GM12872 (cell line): ENCODE measurements at regions not wholly inside any gene's neighbourhood (a gene's known extent, or its start where the extent isn't known, plus 50 kb on each side); places are given as distances from the start of the nearest gene placed in this dataset.

Source experiments
- TF ChIP-seq, protein P1 (sequence below): IDR thresholded peaks from 3 replicates; pipeline ENCODE4 v1.5.1; 2011; ENCODE audit warnings: low read depth, mild to moderate bottlenecking, low read length, moderate library complexity; ENCODE audit not compliant: insufficient read depth

DNA sequence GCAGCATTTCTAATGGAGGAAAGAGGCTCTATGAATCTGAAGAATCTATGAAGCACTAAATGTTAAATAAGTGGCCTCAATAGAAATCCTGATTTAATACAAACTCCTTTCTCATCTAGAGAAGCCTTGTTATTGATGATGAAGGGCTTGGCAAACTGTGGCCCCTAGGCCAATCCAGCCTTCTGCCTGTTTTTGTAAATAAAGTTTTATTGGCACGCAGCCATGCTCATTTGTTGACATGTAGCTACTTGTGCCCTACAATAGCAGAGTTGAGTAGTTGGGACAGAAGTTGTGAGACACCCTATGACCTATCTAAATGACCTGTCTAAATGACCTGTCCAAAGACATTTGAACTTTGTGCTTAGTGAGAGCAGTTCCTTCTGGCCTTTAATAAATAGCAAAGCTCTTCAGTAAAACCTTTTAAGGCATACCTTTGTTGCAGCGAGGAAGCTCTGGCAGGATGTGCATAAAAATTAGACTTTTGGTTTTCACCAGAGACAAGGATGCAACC lies 484.4 kb upstream of the SPRED2 start:
- TF ChIP-seq, protein P1, sequence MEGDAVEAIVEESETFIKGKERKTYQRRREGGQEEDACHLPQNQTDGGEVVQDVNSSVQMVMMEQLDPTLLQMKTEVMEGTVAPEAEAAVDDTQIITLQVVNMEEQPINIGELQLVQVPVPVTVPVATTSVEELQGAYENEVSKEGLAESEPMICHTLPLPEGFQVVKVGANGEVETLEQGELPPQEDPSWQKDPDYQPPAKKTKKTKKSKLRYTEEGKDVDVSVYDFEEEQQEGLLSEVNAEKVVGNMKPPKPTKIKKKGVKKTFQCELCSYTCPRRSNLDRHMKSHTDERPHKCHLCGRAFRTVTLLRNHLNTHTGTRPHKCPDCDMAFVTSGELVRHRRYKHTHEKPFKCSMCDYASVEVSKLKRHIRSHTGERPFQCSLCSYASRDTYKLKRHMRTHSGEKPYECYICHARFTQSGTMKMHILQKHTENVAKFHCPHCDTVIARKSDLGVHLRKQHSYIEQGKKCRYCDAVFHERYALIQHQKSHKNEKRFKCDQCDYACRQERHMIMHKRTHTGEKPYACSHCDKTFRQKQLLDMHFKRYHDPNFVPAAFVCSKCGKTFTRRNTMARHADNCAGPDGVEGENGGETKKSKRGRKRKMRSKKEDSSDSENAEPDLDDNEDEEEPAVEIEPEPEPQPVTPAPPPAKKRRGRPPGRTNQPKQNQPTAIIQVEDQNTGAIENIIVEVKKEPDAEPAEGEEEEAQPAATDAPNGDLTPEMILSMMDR: no peak

DNA sequence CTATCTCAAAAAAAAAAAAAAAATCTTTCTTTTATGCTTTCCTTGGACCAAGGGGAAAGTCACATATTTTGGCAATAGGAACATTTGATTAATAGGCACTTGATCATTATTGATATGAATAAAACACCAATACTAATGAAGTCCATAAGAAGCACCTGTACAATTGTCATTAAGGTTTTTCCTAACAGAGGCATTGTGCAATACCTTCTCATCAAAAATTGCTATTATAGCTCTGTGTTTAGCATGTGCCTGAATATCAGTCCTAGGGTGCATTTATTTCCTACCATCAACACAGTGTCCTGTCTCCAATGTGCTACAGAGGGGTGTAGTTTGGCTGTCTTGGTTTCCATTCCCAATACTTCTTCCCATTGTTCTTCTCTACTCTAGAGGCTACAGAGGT lies 483.8 kb upstream of the SPRED2 start:
- TF ChIP-seq, protein P1: no peak

DNA sequence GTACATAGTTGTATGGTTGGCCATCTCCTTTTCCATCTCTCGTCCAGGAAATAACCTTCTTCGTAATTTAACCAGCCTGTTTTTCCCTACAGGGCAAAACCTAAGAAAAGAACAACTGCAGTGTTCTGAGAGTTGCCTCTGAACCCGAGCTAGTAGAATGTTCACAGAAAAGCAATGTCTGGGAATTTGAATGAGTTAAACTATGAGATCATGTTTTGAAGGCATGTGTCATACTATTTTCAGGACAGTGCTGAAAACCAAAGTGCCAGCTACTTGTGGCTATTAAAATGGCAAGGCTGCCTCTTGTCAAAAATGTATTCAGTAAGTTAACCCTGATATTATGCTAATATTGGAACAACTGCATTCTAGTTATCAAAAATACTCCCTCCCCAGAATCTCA lies 482.9 kb upstream of the SPRED2 start:
- TF ChIP-seq, protein P1: no peak

DNA sequence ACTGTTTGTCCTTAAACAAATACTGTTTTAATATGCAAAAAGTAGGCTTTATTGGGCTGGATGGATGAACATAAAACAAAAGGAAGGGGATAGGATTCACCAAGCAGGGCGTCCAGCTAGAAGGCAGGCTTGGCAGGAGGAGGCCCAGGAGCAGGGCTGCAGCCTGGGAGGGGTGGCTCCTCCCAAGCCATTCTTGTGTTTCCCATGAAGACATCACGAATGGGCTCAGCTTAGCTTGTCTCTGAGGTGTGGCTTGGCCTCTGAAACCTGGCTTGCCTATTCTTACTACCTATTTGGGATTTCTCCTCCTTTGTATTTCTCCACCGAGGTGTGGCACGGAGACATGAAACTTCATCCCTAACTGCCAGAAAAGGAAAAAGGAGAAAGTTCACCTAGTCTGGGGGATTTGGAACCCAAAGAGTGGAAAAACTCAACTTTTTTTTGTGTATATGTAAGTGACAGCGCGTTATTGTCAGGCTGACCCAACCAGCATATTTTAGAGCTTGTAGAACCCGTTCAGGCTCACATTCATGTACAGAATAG lies 481.9 kb upstream of the SPRED2 start:
- TF ChIP-seq, protein P1: no peak

DNA sequence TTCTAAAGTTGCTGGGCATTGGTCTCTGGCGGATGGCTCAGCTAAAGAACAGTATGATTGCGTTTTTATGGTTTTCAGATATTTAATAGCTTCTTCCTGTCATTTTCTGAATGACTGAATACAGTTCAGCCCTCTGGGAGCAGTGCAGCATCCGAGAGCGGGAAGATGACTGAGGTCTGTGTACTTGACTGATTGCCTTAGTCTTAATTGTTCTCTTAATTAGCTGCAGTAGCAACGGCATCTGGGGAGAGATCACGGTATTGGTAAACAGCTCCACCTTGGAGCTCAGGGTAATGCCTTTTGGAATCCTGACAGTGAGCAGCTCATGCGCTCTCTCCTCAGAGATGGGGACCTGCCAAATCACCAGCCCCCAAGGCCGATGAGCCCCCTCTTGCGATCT lies 481.4 kb upstream of the SPRED2 start:
- TF ChIP-seq, protein P1: no peak

DNA sequence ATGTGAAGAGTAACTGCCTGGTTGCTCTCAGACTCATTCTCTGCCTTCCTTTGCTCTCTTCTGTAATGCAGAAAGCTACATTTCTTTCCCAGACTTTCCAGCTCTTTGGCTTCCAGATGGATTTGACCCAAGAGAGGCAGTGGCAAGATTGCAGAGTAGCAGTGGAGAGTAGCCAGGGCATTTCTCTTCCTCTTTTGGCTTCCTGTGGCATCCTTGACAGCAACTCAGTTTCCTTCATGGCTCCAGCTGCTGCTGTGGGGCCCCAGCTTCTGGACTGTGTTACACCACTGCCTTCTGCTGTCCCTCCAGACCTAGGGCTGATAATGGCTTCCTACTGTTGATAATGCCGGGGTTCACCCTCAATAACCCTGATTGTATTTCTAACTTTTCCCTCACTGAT lies 469.4 kb upstream of the SPRED2 start:
- TF ChIP-seq, protein P1: no peak

DNA sequence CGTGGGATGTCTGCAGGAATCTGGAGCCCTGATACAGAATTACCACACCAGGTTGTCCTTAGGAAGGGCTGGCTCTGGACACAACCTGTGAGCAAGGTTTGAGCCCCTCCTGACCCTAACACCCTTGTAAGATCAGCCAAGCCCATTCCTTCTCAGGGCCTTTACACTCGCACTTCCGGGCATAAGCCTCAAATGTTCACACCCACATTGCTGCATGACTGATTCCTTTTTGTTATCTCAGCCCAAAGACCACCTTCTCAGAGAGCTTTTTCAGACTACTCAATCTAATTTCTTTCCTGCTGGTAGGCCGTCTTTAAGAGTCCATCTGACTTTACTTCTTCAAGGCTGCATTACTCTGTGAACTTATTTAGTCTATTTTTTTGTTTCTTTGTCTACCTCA lies 464.0 kb upstream of the SPRED2 start:
- TF ChIP-seq, protein P1: no peak
